ENCODE measurements at regions not wholly inside any gene's neighbourhood (a gene's known extent, or its start where the extent isn't known, plus 50 kb on each side); places are given as distances from the start of the nearest gene placed in this dataset.

DNA sequence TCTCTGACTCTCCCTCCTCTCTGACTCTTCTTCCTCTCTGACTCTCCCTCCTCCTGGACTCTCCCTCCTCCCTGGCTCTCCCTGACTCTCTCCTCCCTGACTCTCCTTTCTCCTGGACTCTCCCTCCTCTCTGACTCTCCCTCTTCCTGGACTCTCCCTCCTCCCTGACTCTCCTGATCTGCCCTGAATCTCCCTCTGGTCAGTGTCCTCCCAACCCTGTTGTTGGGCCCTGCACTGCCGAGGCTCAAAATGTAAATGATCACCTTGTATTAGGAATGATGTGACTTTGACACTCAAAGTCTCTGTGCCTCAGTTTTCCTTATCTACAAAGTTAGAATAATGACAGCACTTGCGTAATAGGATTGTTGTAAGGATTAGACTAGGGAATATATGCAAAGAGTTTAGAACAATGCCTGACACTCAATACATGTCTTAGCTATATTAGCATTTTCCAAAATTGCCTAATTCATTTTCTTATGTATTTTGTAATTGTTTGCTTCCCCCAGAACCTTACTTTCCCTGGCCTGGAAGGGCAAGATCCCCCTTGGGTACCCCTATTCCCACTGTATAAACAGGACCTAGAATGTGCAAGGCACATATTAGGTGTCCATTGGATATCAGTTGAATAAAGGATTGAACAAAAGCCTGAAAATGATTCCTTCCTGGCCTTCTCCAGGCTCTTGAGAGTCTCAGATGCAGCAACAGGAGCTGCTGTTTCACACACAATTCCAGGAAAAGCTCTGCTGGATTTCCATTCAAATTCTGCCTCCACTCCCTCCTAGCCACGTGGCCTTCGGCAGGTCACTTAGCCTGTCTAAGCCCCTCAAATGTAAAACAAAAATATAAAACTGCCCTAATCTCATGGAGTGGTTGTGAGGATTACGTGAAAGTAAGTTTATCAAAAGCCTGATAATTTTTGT is 170.1 kb downstream of the INHBB start:
- Mint-ChIP-seq H3K27ac (no peak overlapping the region), H3K27me3 (ENCODE audit: low read depth) (peaks cover 93% of the 10 kb centered on the region)

More for the DNA sequence above, 170.1 kb downstream of the INHBB start:
- H2AFZ ChIP-seq (ENCODE audit: low read length) = no peak overlapping the region
- TF ChIP-seq, protein P1, sequence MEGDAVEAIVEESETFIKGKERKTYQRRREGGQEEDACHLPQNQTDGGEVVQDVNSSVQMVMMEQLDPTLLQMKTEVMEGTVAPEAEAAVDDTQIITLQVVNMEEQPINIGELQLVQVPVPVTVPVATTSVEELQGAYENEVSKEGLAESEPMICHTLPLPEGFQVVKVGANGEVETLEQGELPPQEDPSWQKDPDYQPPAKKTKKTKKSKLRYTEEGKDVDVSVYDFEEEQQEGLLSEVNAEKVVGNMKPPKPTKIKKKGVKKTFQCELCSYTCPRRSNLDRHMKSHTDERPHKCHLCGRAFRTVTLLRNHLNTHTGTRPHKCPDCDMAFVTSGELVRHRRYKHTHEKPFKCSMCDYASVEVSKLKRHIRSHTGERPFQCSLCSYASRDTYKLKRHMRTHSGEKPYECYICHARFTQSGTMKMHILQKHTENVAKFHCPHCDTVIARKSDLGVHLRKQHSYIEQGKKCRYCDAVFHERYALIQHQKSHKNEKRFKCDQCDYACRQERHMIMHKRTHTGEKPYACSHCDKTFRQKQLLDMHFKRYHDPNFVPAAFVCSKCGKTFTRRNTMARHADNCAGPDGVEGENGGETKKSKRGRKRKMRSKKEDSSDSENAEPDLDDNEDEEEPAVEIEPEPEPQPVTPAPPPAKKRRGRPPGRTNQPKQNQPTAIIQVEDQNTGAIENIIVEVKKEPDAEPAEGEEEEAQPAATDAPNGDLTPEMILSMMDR (conservative IDR thresholded peaks at IDR 0.05) = no peak
- H3K79me2 ChIP-seq (ENCODE audit: insufficient read depth, low read length) = no peaks in the 10 kb centered on the region
- H3K79me1 ChIP-seq (ENCODE audit: insufficient read depth, low read depth, low read length, poor library complexity, severe bottlenecking) = no peaks in the 10 kb centered on the region
- peaks cover 0 to 6% of the 10 kb centered on the region in 2 experiments; a peak in 2 of 5 replicates for H3K9me3 Mint-ChIP-seq
- H3K4me1 ChIP-seq (ENCODE audit: insufficient read depth, low read length) = no peaks in the 10 kb centered on the region
- DNase-seq = no peak
- no peaks in the 10 kb centered on the region for H3K36me3 Mint-ChIP-seq (ENCODE audit: insufficient read depth in 1 of 3, low read depth in 3 of 3)
- no peak overlapping the region for H2BK120ac ChIP-seq (ENCODE audit: low read depth, low read length, poor library complexity, severe bottlenecking)
- H3K4me3 Mint-ChIP-seq = no peak overlapping the region; a peak in 1 of 5 replicates
- WGBS (ENCODE audit: extremely low coverage, insufficient read length, low lambda C conversion rate) = no CpG with 5 or more reads among the region's 5 CpGs
- no peak overlapping the region for H3K27ac ChIP-seq (ENCODE audit: insufficient read length, low read depth, low read length)
- H3K18ac ChIP-seq (ENCODE audit: insufficient read length, low read depth, low read length) = no peak overlapping the region
- H2BK12ac ChIP-seq (ENCODE audit: insufficient read length, low read depth, low read length) = no peak overlapping the region
- no peak overlapping the region for H4K8ac ChIP-seq (replicated peaks; ENCODE audit: insufficient read length, low read depth, low read length)
- H3K4me1 Mint-ChIP-seq = peaks cover under 1 to 11% of the 10 kb centered on the region in 2 experiments; a peak in 3 of 4 replicates
- H2BK15ac ChIP-seq (ENCODE audit: low read depth, low read length) = no peak overlapping the region
- no peak overlapping the region for H3K14ac ChIP-seq (ENCODE audit: insufficient read depth, low read length)
- H4K91ac ChIP-seq (ENCODE audit: insufficient read length, low read depth, low read length) = no peak overlapping the region
- H3K9ac ChIP-seq (ENCODE audit: extremely low read depth, insufficient read length, low read length) = no peak overlapping the region
- no peak overlapping the region for H2AK5ac ChIP-seq (ENCODE audit: insufficient read length, low read length)
- no peaks in the 10 kb centered on the region for H3K23me2 ChIP-seq (ENCODE audit: insufficient read length, low read depth, low read length, poor library complexity, severe bottlenecking)
- H3K56ac ChIP-seq (ENCODE audit: insufficient read length, low read depth, low read length) = no peak overlapping the region
- no peak overlapping the region for H3K23ac ChIP-seq (ENCODE audit: insufficient read length, low read depth, low read length)
- no peak overlapping the region for H3K4ac ChIP-seq (ENCODE audit: low read depth, low read length)
- H3K27me3 ChIP-seq (ENCODE audit: insufficient read depth, low read length) = no peaks in the 10 kb centered on the region
- H4K20me1 ChIP-seq (ENCODE audit: control insufficient read depth, insufficient read depth, insufficient read length) = no peaks in the 10 kb centered on the region
- no peak overlapping the region for H4K5ac ChIP-seq (ENCODE audit: insufficient read length, low read depth, low read length)
- no peak overlapping the region for H3K4me2 ChIP-seq (ENCODE audit: insufficient read depth, insufficient read length, low read length)
- H2BK20ac ChIP-seq (ENCODE audit: low read depth, low read length, poor library complexity, severe bottlenecking) = no peak overlapping the region
- no peaks in the 10 kb centered on the region for H3K9me3 ChIP-seq (ENCODE audit: control insufficient read depth, low read depth, low read length)
- H3T11ph ChIP-seq (ENCODE audit: low read length) = no peak overlapping the region
- H2BK5ac ChIP-seq (ENCODE audit: insufficient read length, low read length) = no peak overlapping the region

All from H9 (cell line).